Thyroid gland (tissue), 4 donors: ENCODE measurements at regions not wholly inside any gene's neighbourhood (a gene's known extent, or its start where the extent isn't known, plus 50 kb on each side); places are given as distances from the start of the nearest gene placed in this dataset.

Source experiments
- DNase-seq, 2 donors: peaks; one replicate each; pipeline ENCODE4 v3.0.0-alpha.2; 2019
- H3K27ac ChIP-seq, 3 donors: fragments of 200-600 bp; sonication (generic); 1 replicate in 2 of 3; 2 replicates in 1 of 3; pipeline ENCODE4 v1.5.1; 2016 to 2019; ENCODE audit warnings: mild to moderate bottlenecking in 1 of 3, moderate library complexity in 1 of 3
- H3K27me3 ChIP-seq: fragments of 200-600 bp; sonication (generic); one replicate; pipeline ENCODE4 v1.5.1; 2019
- H3K36me3 ChIP-seq, 2 donors: fragments of 200-600 bp; sonication (generic); one replicate each; pipeline ENCODE4 v1.5.1; 2016 to 2019
- H3K4me1 ChIP-seq, 2 donors: fragments of 200-600 bp; sonication (generic); one replicate each; pipeline ENCODE4 v1.5.1; 2017 to 2019
- H3K4me3 ChIP-seq, 3 donors: fragments of 200-600 bp; sonication (generic); replicated peaks in 1 of 3; 1 replicate in 2 of 3; 2 replicates in 1 of 3; pipeline ENCODE4 v1.5.1; 2016; ENCODE audit warnings: mild to moderate bottlenecking in 1 of 3
- H3K9me3 ChIP-seq: fragments of 200-600 bp; sonication (generic); one replicate; pipeline ENCODE4 v1.5.1; 2017
- CTCF ChIP-seq, 6 experiments: fragments of 200-600 bp in 3 of 6; fragments of 450-650 bp in 3 of 6; sonication (generic) in 3 of 6; IDR thresholded peaks; one replicate each; pipeline ENCODE4 v1.5.1; 2016 to 2019; ENCODE audit warnings: antibody characterized with exemption in 6 of 6, mild to moderate bottlenecking in 2 of 6, inconsistent platforms in 1 of 6, moderate library complexity in 1 of 6
- POLR2A ChIP-seq, 2 donors: fragments of 450-650 bp; IDR thresholded peaks; one replicate each; pipeline ENCODE4 v1.6.1; 2017; ENCODE audit warnings: antibody characterized with exemption in 2 of 2, mild to moderate bottlenecking in 2 of 2, moderate library complexity in 1 of 2
- WGBS, 2 donors: methylation state at CpG; one replicate each; pipeline ENCODE4 v1.1.5; 2017; 5-methylcytosine and 5-hydroxymethylcytosine counted together
- intact Hi-C: fragments of 100-400 bp; cut with DNase I; formaldehyde crosslinking; loops from one replicate; pipeline ENCODE4 v1.15.1; 2023

- WGBS, 2 donors = 95 to 96% methylated on average over 5 of the region's 5 CpGs
- TF ChIP-seq POLR2A (IDR thresholded peaks at IDR 0.05) = no peak
- TF ChIP-seq CTCF (IDR thresholded peaks at IDR 0.05) = no peak
- H3K27me3 ChIP-seq = no peaks in the 10 kb centered on the region
- H3K4me1 ChIP-seq = peaks cover 0 to 32% of the 10 kb centered on the region in 2 donors
- intact Hi-C loops = no loop called here
- H3K4me3 ChIP-seq = no peak overlapping the region
- DNase-seq = no peak
- no peaks in the 10 kb centered on the region for H3K9me3 ChIP-seq
- peak overlapping the region in 1 of 3 donors; percentile 64 for H3K27ac ChIP-seq
- no peaks in the 10 kb centered on the region for H3K36me3 ChIP-seq
Observed at GRCh38 chr13:44273216-44273615, 100.4 kb upstream of the SERP2 start.

- intact Hi-C loops = no loop called here
- H3K4me3 ChIP-seq = peak overlapping the region in 1 of 3 donors; percentile 5
- H3K27ac ChIP-seq = peak overlapping the region; percentile 7 to 66 (median 64)
- no peaks in the 10 kb centered on the region for H3K9me3 ChIP-seq
- peaks cover 0 to 27% of the 10 kb centered on the region in 2 donors for H3K4me1 ChIP-seq
- DNase-seq = no peak
- no peaks in the 10 kb centered on the region for H3K27me3 ChIP-seq
- WGBS, 2 donors = 60 to 70% methylated on average over 6 of the region's 6 CpGs
- TF ChIP-seq POLR2A (IDR thresholded peaks at IDR 0.05) = no peak
- no peak for TF ChIP-seq CTCF (IDR thresholded peaks at IDR 0.05)
- no peaks in the 10 kb centered on the region for H3K36me3 ChIP-seq
Observed at GRCh38 chr13:44273991-44274770, 99.4 kb upstream of the SERP2 start.

GRCh38 chr13:44274771-44275205 is 98.8 kb upstream of the SERP2 start:
- Histone ChIP-seq H3K27me3 (no peaks in the 10 kb centered on the region), H3K4me1 (peaks cover 0 to 27% of the 10 kb centered on the region in 2 donors), H3K4me3 (no peak overlapping the region), H3K27ac (peak overlapping the region; percentile 7 to 66 (median 64)), H3K9me3 (no peaks in the 10 kb centered on the region), H3K36me3 (no peaks in the 10 kb centered on the region)
- DNase-seq = no peak
- WGBS, 2 donors = 69 to 75% methylated on average over 2 of the region's 2 CpGs
- intact Hi-C loops = no loop called here
- no peak for TF ChIP-seq POLR2A (IDR thresholded peaks at IDR 0.05)
- no peak for TF ChIP-seq CTCF (IDR thresholded peaks at IDR 0.05)

GRCh38 chr13:44275381-44275780 is 98.2 kb upstream of the SERP2 start:
- Histone ChIP-seq H3K27ac (peak overlapping the region in 1 of 3 donors; percentile 66), H3K27me3 (no peaks in the 10 kb centered on the region), H3K4me1 (peaks cover 0 to 27% of the 10 kb centered on the region in 2 donors), H3K4me3 (no peak overlapping the region), H3K36me3 (no peaks in the 10 kb centered on the region), H3K9me3 (no peaks in the 10 kb centered on the region)
- no peak for DNase-seq
- intact Hi-C loops = no loop called here
- TF ChIP-seq CTCF (IDR thresholded peaks at IDR 0.05) (no peak), POLR2A (IDR thresholded peaks at IDR 0.05) (no peak)

- Histone ChIP-seq H3K4me1 (peaks cover 0 to 26% of the 10 kb centered on the region in 2 donors), H3K4me3 (no peak overlapping the region), H3K27me3 (no peaks in the 10 kb centered on the region), H3K36me3 (no peaks in the 10 kb centered on the region), H3K27ac (no peak overlapping the region), H3K9me3 (no peaks in the 10 kb centered on the region)
- TF ChIP-seq CTCF (IDR thresholded peaks at IDR 0.05) = no peak
- no peak for TF ChIP-seq POLR2A (IDR thresholded peaks at IDR 0.05)
- intact Hi-C loops = no loop called here
- DNase-seq = no peak
- 87 to 98% methylated on average over 3 of the region's 3 CpGs for WGBS, 2 donors
Observed at GRCh38 chr13:44276061-44276460, 97.6 kb upstream of the SERP2 start.
